Esophagus mucosa (tissue), 1 donor: ENCODE measurements at regions not wholly inside any gene's neighbourhood (a gene's known extent, or its start where the extent isn't known, plus 50 kb on each side); places are given as distances from the start of the nearest gene placed in this dataset.

Experiments
- ATAC-seq: fragments of 200-7000 bp; cut with Tn5 transposase; one replicate; pipeline ENCODE4 v1.9.1; 2020
- donor health status: DM: yes; HTN: yes; CAD: no.

- ATAC-seq, result peak; percentile 67
These were observed 335.8 kb upstream of the E2F7 start for GRCh38 chr12:77401064-77401769.

GRCh38 chr12:77392467-77393088 is 327.2 kb upstream of the E2F7 start:
- no peak for ATAC-seq

GRCh38 chr12:77388445-77389265 is 323.3 kb upstream of the E2F7 start:
- ATAC-seq, result no peak

DNA sequence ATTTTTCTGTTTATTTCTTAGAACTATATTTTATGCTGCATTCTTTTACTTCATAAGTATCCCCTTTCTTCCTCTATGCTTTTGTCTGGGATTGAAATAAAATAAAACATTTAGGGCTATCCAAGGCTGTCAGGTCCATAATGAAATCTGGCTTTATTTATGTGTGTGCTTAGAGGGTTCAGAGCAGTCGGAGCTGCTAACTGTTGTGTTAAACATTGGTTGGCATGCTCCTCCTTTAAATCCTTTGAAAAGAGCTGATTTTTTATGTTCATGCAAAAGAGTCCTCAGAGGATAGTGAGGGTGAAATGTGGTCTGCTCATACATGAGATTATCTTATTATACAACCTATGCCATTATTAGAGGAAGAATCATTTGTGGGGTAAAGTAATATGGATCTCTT is 322.3 kb upstream of the E2F7 start:
- no peak for ATAC-seq

DNA sequence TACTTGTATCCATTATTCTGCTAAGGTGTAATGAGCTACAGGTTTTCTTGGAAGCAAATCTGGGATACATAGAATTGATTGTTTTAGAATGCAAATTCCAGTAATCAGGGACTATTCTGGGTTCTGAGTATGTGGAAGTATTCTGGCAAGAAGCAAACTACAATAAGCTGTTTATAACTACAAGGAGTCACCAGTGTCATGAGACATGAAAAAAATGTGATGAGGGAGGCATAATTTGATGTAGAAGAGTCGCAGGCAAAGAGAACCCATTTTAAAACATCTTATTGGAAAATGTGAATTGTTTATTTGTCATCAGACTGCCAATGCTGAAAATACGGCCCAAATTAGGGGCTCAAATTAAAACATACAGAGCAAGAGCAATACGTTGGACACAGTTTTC is 321.8 kb upstream of the E2F7 start:
- no peak for ATAC-seq

- ATAC-seq, result no peak
These were observed 319.6 kb upstream of the E2F7 start for GRCh38 chr12:77384941-77385340.

- ATAC-seq, result no peak
These were observed 316.9 kb upstream of the E2F7 start for GRCh38 chr12:77382096-77382742.

DNA sequence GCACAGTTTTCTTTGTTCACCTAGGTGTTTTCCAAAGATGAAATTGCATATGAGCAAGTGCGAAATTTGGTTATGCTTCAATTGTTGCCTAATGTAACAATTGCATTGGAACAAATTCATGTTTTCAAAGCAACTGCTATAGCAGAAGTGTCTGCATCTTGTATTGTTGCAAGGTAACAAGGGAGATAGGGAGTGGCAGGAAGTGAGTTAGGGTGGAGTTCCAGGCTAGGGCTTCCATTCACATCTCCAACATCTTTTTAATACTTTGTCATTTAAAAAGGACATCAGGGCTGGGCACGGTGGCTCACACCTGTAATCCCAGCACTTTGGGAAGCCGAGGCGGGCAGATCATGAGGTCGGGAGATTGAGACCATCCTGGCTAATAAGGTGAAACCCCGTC is 312.3 kb upstream of the E2F7 start:
- no peak for ATAC-seq

DNA sequence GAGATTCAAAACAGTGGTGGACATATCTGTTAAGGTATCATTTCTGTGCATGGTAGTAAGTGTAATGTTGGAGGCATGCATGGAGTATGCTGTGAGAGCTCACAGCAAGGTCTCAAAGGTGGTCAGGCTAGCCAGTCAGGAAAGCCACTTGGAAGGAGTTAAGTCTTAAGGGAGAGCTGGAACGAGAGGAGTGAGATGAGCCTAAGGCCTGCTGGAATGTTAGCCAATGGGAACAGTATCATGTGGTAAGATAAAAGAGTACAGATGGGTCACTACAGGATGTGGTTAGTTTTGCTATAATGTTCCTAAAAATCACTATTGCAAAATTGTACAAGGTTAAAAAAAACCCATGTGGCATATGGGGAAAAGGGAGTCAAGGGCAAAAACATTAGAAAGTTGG is 311.7 kb upstream of the E2F7 start:
- ATAC-seq, result no peak

- ATAC-seq, result no peak
These were observed 309.3 kb upstream of the E2F7 start for GRCh38 chr12:77374673-77375072.

DNA sequence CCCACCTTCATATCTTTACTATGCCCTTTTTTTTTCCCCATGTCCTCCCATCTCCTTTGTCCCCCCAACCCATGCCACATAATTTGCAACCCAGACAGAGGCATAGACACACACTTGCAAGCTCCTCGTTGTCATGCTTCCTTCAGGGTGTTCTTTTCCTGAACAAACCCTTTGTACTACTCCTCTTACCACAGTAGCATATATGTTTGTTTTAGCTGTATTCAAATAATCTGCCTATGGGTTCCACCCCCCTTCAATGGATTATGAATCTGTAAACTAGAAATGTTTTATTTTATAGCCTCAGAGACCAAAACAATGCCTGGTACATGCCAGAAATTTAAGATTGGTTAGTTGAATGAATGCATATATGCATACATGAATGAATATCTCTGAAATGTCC is 307.1 kb upstream of the E2F7 start:
- no peak for ATAC-seq

DNA sequence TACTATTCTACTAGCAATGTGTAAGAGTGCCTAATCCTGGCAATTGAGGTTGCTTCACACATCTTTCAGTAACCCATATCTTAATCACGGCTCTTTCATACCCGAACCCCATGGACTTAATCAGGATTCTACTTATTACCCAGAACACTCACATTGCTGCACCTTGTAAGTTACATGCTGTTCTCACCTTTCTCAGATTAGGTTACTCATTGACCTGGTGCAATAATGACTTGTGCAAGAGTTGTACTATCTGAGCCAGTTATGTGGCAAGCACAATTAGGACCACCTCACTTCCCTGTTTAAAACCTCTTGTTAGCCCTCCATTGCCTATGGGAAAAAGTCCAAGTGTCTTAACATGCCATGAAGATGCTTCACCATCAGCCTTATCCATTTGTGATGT is 306.7 kb upstream of the E2F7 start:
- ATAC-seq, result no peak

DNA sequence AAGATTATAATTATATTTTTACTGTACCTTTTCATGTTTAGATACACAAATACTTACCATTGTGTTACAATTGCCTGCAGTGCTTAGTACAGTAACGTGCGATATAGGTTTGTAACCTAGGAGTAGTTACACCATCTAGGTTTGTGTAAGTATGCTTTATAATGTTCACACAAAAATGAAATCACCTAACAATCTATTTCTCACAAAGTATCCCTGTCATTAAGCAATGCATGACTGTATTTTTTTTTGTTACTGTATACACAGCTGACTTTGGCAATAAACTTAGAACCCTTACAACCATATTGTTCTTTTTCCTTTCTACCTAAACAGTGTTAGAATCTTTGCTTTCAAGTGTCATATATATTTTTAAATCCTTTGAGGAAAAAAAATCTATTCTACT is 303.0 kb upstream of the E2F7 start:
- no peak for ATAC-seq

DNA sequence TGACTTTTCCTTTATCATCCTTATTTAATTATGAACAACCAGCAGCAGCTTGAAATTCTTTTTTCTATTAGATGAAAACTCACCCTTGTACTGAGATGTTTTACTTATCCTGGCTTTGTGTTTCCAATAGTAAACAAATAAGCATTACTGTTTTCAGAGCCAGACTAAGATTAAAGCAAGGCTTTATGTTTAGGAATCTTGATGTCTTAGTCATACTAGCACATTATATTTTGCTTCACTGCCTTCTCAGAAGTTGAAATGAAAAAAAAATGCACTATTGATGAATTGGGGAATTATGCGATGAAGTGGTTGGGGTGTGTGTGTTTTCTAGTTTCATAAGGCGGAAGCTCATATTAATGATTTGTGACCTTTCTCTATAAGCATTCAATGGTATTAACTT is 301.2 kb upstream of the E2F7 start:
- ATAC-seq, result no peak

DNA sequence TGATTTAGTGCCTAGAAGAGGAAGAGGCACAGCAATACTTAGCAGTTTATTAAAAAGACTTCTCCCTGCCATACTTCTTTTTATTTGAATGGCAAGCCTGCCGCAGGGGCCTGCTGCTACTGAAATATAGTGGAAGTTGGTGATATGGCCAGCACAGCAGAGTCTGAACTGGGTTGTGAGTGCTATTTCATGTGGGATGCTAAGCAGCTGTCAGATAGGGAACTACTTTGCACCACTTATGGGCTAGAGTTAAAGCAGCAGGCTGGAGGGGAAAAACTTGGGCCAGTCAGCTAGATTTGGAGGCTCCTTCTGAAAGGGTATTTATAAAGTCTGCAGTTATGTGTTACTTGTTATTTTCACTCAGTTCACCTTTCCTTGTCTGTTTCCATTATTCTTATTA is 299.0 kb upstream of the E2F7 start:
- no peak for ATAC-seq

GRCh38 chr12:77362509-77363210 is 297.3 kb upstream of the E2F7 start:
- ATAC-seq, result no peak

DNA sequence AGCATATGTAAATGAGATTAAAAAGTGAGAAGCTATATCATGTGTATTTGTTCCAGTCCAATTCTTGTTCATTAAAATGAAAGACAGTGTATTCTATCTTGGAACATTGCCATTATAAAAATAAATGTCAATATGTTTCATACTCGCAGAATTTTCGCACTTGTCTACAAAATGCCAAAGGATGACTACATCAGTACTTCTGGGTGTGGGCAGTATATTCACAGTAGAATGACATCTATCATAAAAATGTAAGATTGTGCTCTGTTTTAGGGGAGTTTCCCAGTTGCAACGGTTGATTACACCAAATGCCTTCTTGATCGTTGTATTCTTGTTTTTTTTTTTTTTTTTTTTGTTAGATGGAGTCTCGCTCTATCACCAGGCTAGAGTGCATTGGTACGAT is 292.3 kb upstream of the E2F7 start:
- no peak for ATAC-seq

- no peak for ATAC-seq
These were observed 289.5 kb upstream of the E2F7 start for GRCh38 chr12:77354766-77355362.

DNA sequence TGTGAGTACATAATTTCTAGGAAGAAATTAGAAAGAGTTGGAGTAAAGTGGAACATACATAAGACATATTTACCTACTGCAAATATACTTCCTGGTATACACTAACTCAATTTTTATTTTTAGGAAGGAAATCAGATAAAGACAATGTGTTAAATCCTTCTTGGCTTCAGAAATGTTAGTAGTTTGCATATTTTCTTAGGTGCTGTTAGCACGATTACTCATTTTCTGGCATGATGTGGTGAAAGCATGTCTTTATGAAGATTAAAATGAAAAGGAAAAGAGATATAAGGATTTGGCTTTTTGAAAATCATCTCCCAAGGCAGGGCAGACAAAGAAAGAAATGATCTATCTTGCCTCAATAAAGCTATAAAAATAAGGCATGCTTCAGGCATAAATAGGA is 287.6 kb upstream of the E2F7 start:
- no peak for ATAC-seq

DNA sequence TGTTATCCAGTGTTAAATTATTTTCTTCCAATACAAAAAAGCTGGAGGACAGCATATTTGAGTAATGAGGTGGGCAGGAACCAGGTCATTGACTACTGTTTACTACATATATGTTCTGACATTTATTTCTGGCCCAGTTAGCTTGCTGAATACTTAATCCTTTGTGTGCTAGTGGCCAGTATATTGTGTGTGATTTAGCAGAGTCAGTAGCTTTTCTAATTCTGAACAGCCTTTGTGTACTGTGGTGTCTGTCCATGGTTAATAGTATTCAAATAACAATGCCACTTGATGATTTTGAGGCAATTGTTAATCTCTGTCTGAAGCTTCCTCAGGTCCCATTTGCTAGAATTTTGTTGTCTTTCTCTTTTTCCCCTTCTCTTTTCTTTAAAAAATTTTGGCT is 286.5 kb upstream of the E2F7 start:
- no peak for ATAC-seq

DNA sequence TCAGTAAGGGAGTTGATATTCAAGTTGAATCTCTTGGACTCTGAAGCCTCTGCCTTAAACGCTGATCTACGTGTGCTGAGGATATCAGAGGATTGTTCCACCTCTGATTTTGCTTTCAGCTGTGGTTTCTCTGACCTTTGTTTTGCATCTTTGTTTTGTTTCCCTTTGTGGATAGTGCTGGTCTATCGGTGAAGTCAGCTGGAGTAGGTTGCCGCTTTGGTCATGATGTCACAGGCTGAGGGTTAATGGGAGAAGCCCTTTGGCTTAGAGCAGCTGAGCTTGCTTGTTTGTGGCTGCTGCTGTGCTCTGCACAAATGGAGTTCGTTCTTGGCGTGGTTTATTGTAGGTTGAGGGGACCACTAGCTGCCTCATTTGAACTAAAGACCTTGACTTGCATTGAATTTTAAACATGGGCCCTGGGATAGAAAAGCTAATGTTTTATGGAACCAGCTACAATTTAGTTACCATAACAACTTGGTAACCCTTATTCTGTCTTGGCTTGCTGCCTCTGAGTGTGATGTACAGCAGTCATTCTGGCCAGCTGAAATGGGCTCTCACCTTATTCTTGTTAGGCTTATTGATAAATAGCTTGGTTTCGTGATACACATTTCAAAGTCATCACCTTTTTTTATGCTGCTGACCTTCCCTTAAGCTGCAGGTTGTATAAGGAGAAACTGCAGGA is 284.5 kb upstream of the E2F7 start:
- no peak for ATAC-seq

GRCh38 chr12:77347017-77347416 is 281.6 kb upstream of the E2F7 start:
- ATAC-seq, result no peak
